DMS114 treated with DMSO at 0.1 percent for 48 hours (cell line): ENCODE measurements at regions not wholly inside any gene's neighbourhood (a gene's known extent, or its start where the extent isn't known, plus 50 kb on each side); places are given as distances from the start of the nearest gene placed in this dataset.

Experiments used
- DNase-seq: peaks from one replicate; lab custom pipeline; 2025; ENCODE audit not compliant: unreplicated experiment; lab: John Stamatoyannopoulos, UW

GRCh38 chr7:42502022-42502421, 265.0 kb upstream of the GLI3 start:
- no peak for DNase-seq

- no peak for DNase-seq
These were observed 258.2 kb upstream of the GLI3 start for GRCh38 chr7:42495256-42495655.

GRCh38 chr7:42494736-42495135, 257.7 kb upstream of the GLI3 start:
- no peak for DNase-seq

- DNase-seq, result no peak
These were observed 257.2 kb upstream of the GLI3 start for GRCh38 chr7:42494199-42494710.

- DNase-seq, result no peak
These were observed 256.6 kb upstream of the GLI3 start for GRCh38 chr7:42493436-42494198.

GRCh38 chr7:42492920-42493319, 255.9 kb upstream of the GLI3 start:
- no peak for DNase-seq

GRCh38 chr7:42491106-42491505, 254.1 kb upstream of the GLI3 start:
- no peak for DNase-seq

- no peak for DNase-seq
These were observed 252.3 kb upstream of the GLI3 start for GRCh38 chr7:42489299-42489698.

- DNase-seq, result no peak
These were observed 248.3 kb upstream of the GLI3 start for GRCh38 chr7:42485301-42485766.

- no peak for DNase-seq
These were observed 246.9 kb upstream of the GLI3 start for GRCh38 chr7:42483886-42484285.

- DNase-seq, result no peak
These were observed 243.0 kb upstream of the GLI3 start for GRCh38 chr7:42479816-42480633.

- DNase-seq, result no peak
These were observed 242.4 kb upstream of the GLI3 start for GRCh38 chr7:42479452-42479815.

- no peak for DNase-seq
These were observed 241.7 kb upstream of the GLI3 start for GRCh38 chr7:42478717-42479116.

- DNase-seq, result no peak
These were observed 239.2 kb upstream of the GLI3 start for GRCh38 chr7:42476255-42476654.

GRCh38 chr7:42475082-42475481, 238.1 kb upstream of the GLI3 start:
- DNase-seq, result no peak

GRCh38 chr7:42473099-42473498, 236.1 kb upstream of the GLI3 start:
- no peak for DNase-seq

GRCh38 chr7:42471573-42472174, 234.7 kb upstream of the GLI3 start:
- DNase-seq, result no peak

GRCh38 chr7:42469341-42469740, 232.3 kb upstream of the GLI3 start:
- peak; percentile 54 for DNase-seq

GRCh38 chr7:42468471-42468870, 231.5 kb upstream of the GLI3 start:
- no peak for DNase-seq

GRCh38 chr7:42461537-42461936, 224.5 kb upstream of the GLI3 start:
- no peak for DNase-seq

GRCh38 chr7:42460933-42461332, 223.9 kb upstream of the GLI3 start:
- no peak for DNase-seq

GRCh38 chr7:42460148-42460547, 223.1 kb upstream of the GLI3 start:
- DNase-seq, result no peak
